ENCODE measurements at regions not wholly inside any gene's neighbourhood (a gene's known extent, or its start where the extent isn't known, plus 50 kb on each side); places are given as distances from the start of the nearest gene placed in this dataset.

- POLR2A ChIA-PET, result no interaction called here
- H3K27me3 ChIP-seq (ENCODE audit: insufficient read depth, low read length), result peaks cover 5% of the 10 kb centered on the region
- no peak for TF ChIP-seq ZNF274 (IDR thresholded peaks at IDR 0.05; ENCODE audit: low read depth, low read length)
- TF ChIP-seq, protein P1, sequence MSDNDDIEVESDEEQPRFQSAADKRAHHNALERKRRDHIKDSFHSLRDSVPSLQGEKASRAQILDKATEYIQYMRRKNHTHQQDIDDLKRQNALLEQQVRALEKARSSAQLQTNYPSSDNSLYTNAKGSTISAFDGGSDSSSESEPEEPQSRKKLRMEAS (IDR thresholded peaks at IDR 0.05), result no peak
- TF ChIP-seq EGR1 (IDR thresholded peaks at IDR 0.05; ENCODE audit: low read depth), result no peak
- no peak for TF ChIP-seq TCF7L2 (IDR thresholded peaks at IDR 0.05; ENCODE audit: borderline replicate concordance, extremely low read depth, insufficient read depth, insufficient read length)
- no peak for TF ChIP-seq ZBTB33 (IDR thresholded peaks at IDR 0.05; ENCODE audit: extremely low read depth, insufficient replicate concordance, low read length)
- TF ChIP-seq, protein P2, sequence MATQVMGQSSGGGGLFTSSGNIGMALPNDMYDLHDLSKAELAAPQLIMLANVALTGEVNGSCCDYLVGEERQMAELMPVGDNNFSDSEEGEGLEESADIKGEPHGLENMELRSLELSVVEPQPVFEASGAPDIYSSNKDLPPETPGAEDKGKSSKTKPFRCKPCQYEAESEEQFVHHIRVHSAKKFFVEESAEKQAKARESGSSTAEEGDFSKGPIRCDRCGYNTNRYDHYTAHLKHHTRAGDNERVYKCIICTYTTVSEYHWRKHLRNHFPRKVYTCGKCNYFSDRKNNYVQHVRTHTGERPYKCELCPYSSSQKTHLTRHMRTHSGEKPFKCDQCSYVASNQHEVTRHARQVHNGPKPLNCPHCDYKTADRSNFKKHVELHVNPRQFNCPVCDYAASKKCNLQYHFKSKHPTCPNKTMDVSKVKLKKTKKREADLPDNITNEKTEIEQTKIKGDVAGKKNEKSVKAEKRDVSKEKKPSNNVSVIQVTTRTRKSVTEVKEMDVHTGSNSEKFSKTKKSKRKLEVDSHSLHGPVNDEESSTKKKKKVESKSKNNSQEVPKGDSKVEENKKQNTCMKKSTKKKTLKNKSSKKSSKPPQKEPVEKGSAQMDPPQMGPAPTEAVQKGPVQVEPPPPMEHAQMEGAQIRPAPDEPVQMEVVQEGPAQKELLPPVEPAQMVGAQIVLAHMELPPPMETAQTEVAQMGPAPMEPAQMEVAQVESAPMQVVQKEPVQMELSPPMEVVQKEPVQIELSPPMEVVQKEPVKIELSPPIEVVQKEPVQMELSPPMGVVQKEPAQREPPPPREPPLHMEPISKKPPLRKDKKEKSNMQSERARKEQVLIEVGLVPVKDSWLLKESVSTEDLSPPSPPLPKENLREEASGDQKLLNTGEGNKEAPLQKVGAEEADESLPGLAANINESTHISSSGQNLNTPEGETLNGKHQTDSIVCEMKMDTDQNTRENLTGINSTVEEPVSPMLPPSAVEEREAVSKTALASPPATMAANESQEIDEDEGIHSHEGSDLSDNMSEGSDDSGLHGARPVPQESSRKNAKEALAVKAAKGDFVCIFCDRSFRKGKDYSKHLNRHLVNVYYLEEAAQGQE (IDR thresholded peaks at IDR 0.05; ENCODE audit: low read depth), result no peak
- TF ChIP-seq, protein P3, sequence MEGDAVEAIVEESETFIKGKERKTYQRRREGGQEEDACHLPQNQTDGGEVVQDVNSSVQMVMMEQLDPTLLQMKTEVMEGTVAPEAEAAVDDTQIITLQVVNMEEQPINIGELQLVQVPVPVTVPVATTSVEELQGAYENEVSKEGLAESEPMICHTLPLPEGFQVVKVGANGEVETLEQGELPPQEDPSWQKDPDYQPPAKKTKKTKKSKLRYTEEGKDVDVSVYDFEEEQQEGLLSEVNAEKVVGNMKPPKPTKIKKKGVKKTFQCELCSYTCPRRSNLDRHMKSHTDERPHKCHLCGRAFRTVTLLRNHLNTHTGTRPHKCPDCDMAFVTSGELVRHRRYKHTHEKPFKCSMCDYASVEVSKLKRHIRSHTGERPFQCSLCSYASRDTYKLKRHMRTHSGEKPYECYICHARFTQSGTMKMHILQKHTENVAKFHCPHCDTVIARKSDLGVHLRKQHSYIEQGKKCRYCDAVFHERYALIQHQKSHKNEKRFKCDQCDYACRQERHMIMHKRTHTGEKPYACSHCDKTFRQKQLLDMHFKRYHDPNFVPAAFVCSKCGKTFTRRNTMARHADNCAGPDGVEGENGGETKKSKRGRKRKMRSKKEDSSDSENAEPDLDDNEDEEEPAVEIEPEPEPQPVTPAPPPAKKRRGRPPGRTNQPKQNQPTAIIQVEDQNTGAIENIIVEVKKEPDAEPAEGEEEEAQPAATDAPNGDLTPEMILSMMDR (IDR thresholded peaks at IDR 0.05 in 2 of 3, conservative IDR thresholded peaks at IDR 0.05 in 1 of 3; ENCODE audit: borderline replicate concordance in 1 of 3, insufficient read depth in 1 of 3, low read depth in 2 of 3, low read length in 2 of 3), result no peak
- no peak for TF ChIP-seq SP1 (IDR thresholded peaks at IDR 0.05; ENCODE audit: low read depth)
- TF ChIP-seq RAD21 (IDR thresholded peaks at IDR 0.05; ENCODE audit: low read depth), result no peak
- intact Hi-C loops (cut with micrococcal nuclease), result no loop called here
- H3K4me3 ChIP-seq (replicated peaks in 1 of 2; ENCODE audit: low read depth in 1 of 2, low read length in 2 of 2), result no peak overlapping the region
- H3K9me2 ChIP-seq (ENCODE audit: insufficient read depth), result no peaks in the 10 kb centered on the region; the same call in 1 of the 2 replicates
- ATAC-seq (no peak), DNase-seq (ENCODE audit: low read depth, low spot score) (no peak)
- H3K4me1 ChIP-seq (ENCODE audit: control insufficient read depth in 1 of 2, insufficient read depth in 2 of 2, low read length in 2 of 2), result no peaks in the 10 kb centered on the region
- CTCF ChIA-PET, result no interaction called here
- no peaks in the 10 kb centered on the region for H4K20me1 ChIP-seq (ENCODE audit: insufficient read depth)
- H3K36me3 ChIP-seq (ENCODE audit: control insufficient read depth in 1 of 2, insufficient read depth in 2 of 2, low read length in 2 of 2), result no peaks in the 10 kb centered on the region
- H3K27ac ChIP-seq (ENCODE audit: low read depth, low read length), result no peak overlapping the region
- H3K4me2 ChIP-seq (ENCODE audit: low read length), result no peak overlapping the region
- no peaks in the 10 kb centered on the region for H3K9me3 ChIP-seq (ENCODE audit: control insufficient read depth in 1 of 2, insufficient read depth in 1 of 2, low read depth in 1 of 2, low read length in 2 of 2)
- H3K79me2 ChIP-seq (ENCODE audit: insufficient read depth, low read length), result no peaks in the 10 kb centered on the region
- H3K9ac ChIP-seq (ENCODE audit: low read length), result no peak overlapping the region
- H2AFZ ChIP-seq (ENCODE audit: low read depth, low read length, poor library complexity, severe bottlenecking), result no peak overlapping the region
- no TSS peak for BruUV-seq (replicated peaks)
- RAD21 ChIA-PET (ENCODE audit: low non-redundant PET in 1 of 2, low total read pairs in 2 of 2, uncharacterized antibody in 2 of 2, unreplicated experiment in 2 of 2), result no interaction called here
Measured at GRCh38 chr3:132124651-132125284, 90.0 kb upstream of the CPNE4 start.

Data from HCT116 (cell line).